22Rv1 (cell line): ENCODE measurements at regions not wholly inside any gene's neighbourhood (a gene's known extent, or its start where the extent isn't known, plus 50 kb on each side); places are given as distances from the start of the nearest gene placed in this dataset.

Source experiments
- H3K27ac ChIP-seq: fragments of 450-650 bp; 2 replicates; pipeline ENCODE4 v1.5.1; 2017
- CTCF ChIP-seq: fragments of 450-650 bp; IDR thresholded peaks from 2 replicates; pipeline ENCODE4 v1.5.1; 2017; ENCODE audit warnings: mild to moderate bottlenecking
- ZFX ChIP-seq: fragments of 450-650 bp; IDR thresholded peaks from 2 replicates; pipeline ENCODE4 v1.6.1; 2017; ENCODE audit warnings: antibody characterized with exemption, borderline replicate concordance

- no peak for TF ChIP-seq ZFX
- peak; percentile 25; the same call in 1 of the 2 replicates for TF ChIP-seq CTCF
Measured at GRCh38 chr6:142698751-142699150, 246.2 kb downstream of the HIVEP2 start.

GRCh38 chr6:142699391-142699790, 245.6 kb downstream of the HIVEP2 start:
- H3K27ac ChIP-seq: no peak overlapping the region
- TF ChIP-seq CTCF (no peak), ZFX (no peak)

More at GRCh38 chr6:142698751-142699150, 246.2 kb downstream of the HIVEP2 start:
- H3K27ac ChIP-seq: no peak overlapping the region

- H3K27ac ChIP-seq: no peak overlapping the region
- TF ChIP-seq ZFX (no peak), CTCF (no peak)
Measured at GRCh38 chr6:142700032-142700431, 244.9 kb downstream of the HIVEP2 start.

- H3K27ac ChIP-seq: no peak overlapping the region
- TF ChIP-seq CTCF (no peak), ZFX (no peak)
Measured at GRCh38 chr6:142700671-142701312, 244.2 kb downstream of the HIVEP2 start.
